ENCODE measurements at regions not wholly inside any gene's neighbourhood (a gene's known extent, or its start where the extent isn't known, plus 50 kb on each side); places are given as distances from the start of the nearest gene placed in this dataset.

DNA sequence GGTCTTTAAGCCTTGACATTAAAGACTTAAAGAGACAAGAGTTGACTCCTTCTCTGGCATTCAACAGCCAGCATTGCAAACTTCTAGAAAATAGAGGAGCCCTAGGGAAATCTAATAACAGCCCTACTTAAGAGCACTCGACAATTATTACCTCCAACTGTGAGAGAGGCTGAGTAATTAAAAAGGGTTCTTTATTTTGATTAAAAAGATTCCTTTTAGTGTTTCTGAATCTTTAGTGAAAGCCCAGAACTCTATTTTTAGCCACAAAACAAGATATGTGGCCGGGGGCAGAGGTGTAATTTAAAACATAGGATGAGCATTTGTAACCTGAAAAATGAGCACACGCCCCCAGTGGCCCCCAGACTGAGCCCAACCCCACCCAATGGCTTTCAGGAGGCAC is 222.3 kb downstream of the SMAD2 start:
- TF ChIP-seq, protein P1, sequence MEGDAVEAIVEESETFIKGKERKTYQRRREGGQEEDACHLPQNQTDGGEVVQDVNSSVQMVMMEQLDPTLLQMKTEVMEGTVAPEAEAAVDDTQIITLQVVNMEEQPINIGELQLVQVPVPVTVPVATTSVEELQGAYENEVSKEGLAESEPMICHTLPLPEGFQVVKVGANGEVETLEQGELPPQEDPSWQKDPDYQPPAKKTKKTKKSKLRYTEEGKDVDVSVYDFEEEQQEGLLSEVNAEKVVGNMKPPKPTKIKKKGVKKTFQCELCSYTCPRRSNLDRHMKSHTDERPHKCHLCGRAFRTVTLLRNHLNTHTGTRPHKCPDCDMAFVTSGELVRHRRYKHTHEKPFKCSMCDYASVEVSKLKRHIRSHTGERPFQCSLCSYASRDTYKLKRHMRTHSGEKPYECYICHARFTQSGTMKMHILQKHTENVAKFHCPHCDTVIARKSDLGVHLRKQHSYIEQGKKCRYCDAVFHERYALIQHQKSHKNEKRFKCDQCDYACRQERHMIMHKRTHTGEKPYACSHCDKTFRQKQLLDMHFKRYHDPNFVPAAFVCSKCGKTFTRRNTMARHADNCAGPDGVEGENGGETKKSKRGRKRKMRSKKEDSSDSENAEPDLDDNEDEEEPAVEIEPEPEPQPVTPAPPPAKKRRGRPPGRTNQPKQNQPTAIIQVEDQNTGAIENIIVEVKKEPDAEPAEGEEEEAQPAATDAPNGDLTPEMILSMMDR (IDR thresholded peaks at IDR 0.05; ENCODE audit: low read depth, low read length): no peak
- TF ChIP-seq EZH2phosphoT487 (IDR thresholded peaks at IDR 0.05; ENCODE audit: low read depth): no peak
